T-cell (primary cell): ENCODE measurements at regions not wholly inside any gene's neighbourhood (a gene's known extent, or its start where the extent isn't known, plus 50 kb on each side); places are given as distances from the start of the nearest gene placed in this dataset.

Source experiments
- ATAC-seq, 4 experiments: fragments of 200-7000 bp in 3 of 4; fragments of 150-1000 bp in 1 of 4; cut with Tn5 transposase; replicated peaks in 1 of 4; 1 replicate in 3 of 4; 2 replicates in 1 of 4; pipeline ENCODE4 v1.10.0; 2021; ENCODE audit warnings: moderate library complexity in 3 of 4, mild to moderate bottlenecking in 2 of 4, moderate number of reproducible peaks in 1 of 4
- CTCF ChIA-PET, 2 donors: fragments of 300-600 bp; sonication (Branson Sonifier 250); formaldehyde crosslinking; loops; one replicate each; lab custom pipeline; 2022; ENCODE audit warnings: antibody characterized with exemption in 2 of 2; lab: Charles Lee
- POLR2A ChIA-PET, 2 donors: fragments of 300-600 bp; sonication (Branson Sonifier 250); formaldehyde crosslinking; loops; one replicate each; lab custom pipeline; 2022; ENCODE audit warnings: antibody characterized with exemption in 2 of 2; lab: Charles Lee
- DNase-seq, 35 experiments: peaks; one replicate each; pipeline versions ENCODE4 v3.0.0 to v3.0.0-alpha.2; 2013 to 2023
- H3K27ac ChIP-seq: one replicate; pipeline ENCODE4 v1.5.1; 2013; ENCODE audit warnings: low read length
- H3K27me3 ChIP-seq, 2 experiments: replicated peaks in 1 of 2; 1 replicate in 1 of 2; 2 replicates in 1 of 2; pipeline versions ENCODE4 v1.6.1 to v1.7.0; 2013; ENCODE audit warnings: low read length in 1 of 2, mixed read lengths in 1 of 2; ENCODE audit not compliant: control insufficient read depth in 2 of 2, insufficient read depth in 2 of 2; ENCODE audit errors: extremely low read depth in 1 of 2
- H3K36me3 ChIP-seq, 2 donors: 1 replicate in 1 of 2; 2 replicates in 1 of 2; pipeline versions ENCODE4 v1.6.1 to v1.7.0; 2013; ENCODE audit warnings: low read length in 1 of 2; ENCODE audit not compliant: control insufficient read depth in 2 of 2, insufficient read depth in 1 of 2; ENCODE audit errors: extremely low read depth in 1 of 2
- H3K4me1 ChIP-seq, 2 experiments: 1 replicate in 1 of 2; 2 replicates in 1 of 2; pipeline versions ENCODE4 v1.6.1 to v1.7.0; 2013; ENCODE audit warnings: low read length in 2 of 2, mixed read lengths in 1 of 2; ENCODE audit not compliant: insufficient read depth in 2 of 2, control insufficient read depth in 1 of 2; ENCODE audit errors: extremely low read depth in 1 of 2
- H3K4me3 ChIP-seq, 2 donors: 1 replicate in 1 of 2; 2 replicates in 1 of 2; pipeline versions ENCODE4 v1.5.1 to v1.7.0; 2013; ENCODE audit warnings: mild to moderate bottlenecking in 2 of 2, low read length in 1 of 2, moderate library complexity in 1 of 2; ENCODE audit not compliant: control insufficient read depth in 1 of 2; ENCODE audit errors: extremely low read depth in 1 of 2
- H3K9me3 ChIP-seq: 2 replicates; pipeline ENCODE4 v1.7.0; 2013
- H3K27ac Mint-ChIP-seq, 2 donors: one replicate each; pipeline ENCODE4 v1.8.0; 2020 to 2021; ENCODE audit warnings: mild to moderate bottlenecking in 2 of 2, mixed read lengths in 2 of 2
- H3K27me3 Mint-ChIP-seq, 2 donors: one replicate each; pipeline ENCODE4 v1.8.0; 2021 to 2022; ENCODE audit warnings: mixed read lengths in 2 of 2
- H3K36me3 Mint-ChIP-seq: one replicate; pipeline ENCODE4 v1.8.0; 2021; ENCODE audit warnings: mixed read lengths
- H3K4me1 Mint-ChIP-seq, 3 donors: one replicate each; pipeline ENCODE4 v1.8.0; 2020 to 2022; ENCODE audit warnings: mixed read lengths in 3 of 3, mild to moderate bottlenecking in 1 of 3
- H3K4me3 Mint-ChIP-seq, 3 donors: one replicate each; pipeline ENCODE4 v1.8.0; 2020 to 2022; ENCODE audit warnings: mild to moderate bottlenecking in 3 of 3, mixed read lengths in 3 of 3, moderate library complexity in 3 of 3
- H3K9me3 Mint-ChIP-seq, 3 donors: one replicate each; pipeline ENCODE4 v1.8.0; 2020 to 2022; ENCODE audit warnings: mixed read lengths in 3 of 3
- WGBS: methylation state at CpG from one replicate; pipeline ENCODE4 v1.1.5; 2013; ENCODE audit warnings: missing lambda C conversion rate; ENCODE audit not compliant: insufficient coverage; 5-methylcytosine and 5-hydroxymethylcytosine counted together

GRCh38 chr13:64471916-64472315, 2758.2 kb downstream of the PCDH9 start:
- ATAC-seq (no peak), DNase-seq (no peak)
- H3K9me3 ChIP-seq, result no peaks in the 10 kb centered on the region
- Mint-ChIP-seq H3K9me3 (peaks cover 3 to 15% (median 8%) of the 10 kb centered on the region in 3 donors), H3K4me3 (no peak overlapping the region), H3K27ac (no peak overlapping the region), H3K27me3 (no peaks in the 10 kb centered on the region), H3K36me3 (no peaks in the 10 kb centered on the region), H3K4me1 (no peaks in the 10 kb centered on the region)
- H3K27ac ChIP-seq, result no peak overlapping the region
- no peaks in the 10 kb centered on the region for H3K4me1 ChIP-seq
- no peak overlapping the region for H3K4me3 ChIP-seq
- no peaks in the 10 kb centered on the region for H3K36me3 ChIP-seq
- WGBS, result no CpG with 5 or more reads among the region's 2 CpGs
- ChIA-PET CTCF (no interaction called here), POLR2A (interaction anchor here in 1 of 2 donors (0.6 kb wide), 1 partner anchor 771 kb away, joined by 3 read pairs; no protein-coding TSS in a partner anchor)
- no peaks in the 10 kb centered on the region for H3K27me3 ChIP-seq

- Histone ChIP-seq H3K36me3 (no peaks in the 10 kb centered on the region), H3K4me1 (no peaks in the 10 kb centered on the region), H3K27ac (no peak overlapping the region), H3K27me3 (no peaks in the 10 kb centered on the region), H3K4me3 (no peak overlapping the region), H3K9me3 (no peaks in the 10 kb centered on the region)
- ATAC-seq (no peak), DNase-seq (no peak)
- Mint-ChIP-seq H3K4me1 (no peaks in the 10 kb centered on the region), H3K27ac (no peak overlapping the region), H3K4me3 (no peak overlapping the region), H3K9me3 (peaks cover 3 to 10% (median 4%) of the 10 kb centered on the region in 3 donors), H3K36me3 (no peaks in the 10 kb centered on the region), H3K27me3 (no peaks in the 10 kb centered on the region)
- ChIA-PET CTCF (no interaction called here), POLR2A (no interaction called here)
- no CpG with 5 or more reads among the region's 1 CpG for WGBS
These were observed 2759.4 kb downstream of the PCDH9 start for GRCh38 chr13:64470751-64471150.

GRCh38 chr13:64459778-64460177, 2770.4 kb downstream of the PCDH9 start:
- ATAC-seq, result no peak
- POLR2A ChIA-PET, result no interaction called here

GRCh38 chr13:64457976-64458375, 2772.2 kb downstream of the PCDH9 start:
- H3K9me3 Mint-ChIP-seq, result peaks cover 8 to 9% (median 8%) of the 10 kb centered on the region in 3 donors
- H3K27me3 Mint-ChIP-seq, result no peaks in the 10 kb centered on the region
- DNase-seq, result no peak
- Histone ChIP-seq H3K27me3 (no peaks in the 10 kb centered on the region), H3K36me3 (no peaks in the 10 kb centered on the region), H3K27ac (no peak overlapping the region), H3K4me1 (no peaks in the 10 kb centered on the region), H3K4me3 (no peak overlapping the region), H3K9me3 (no peaks in the 10 kb centered on the region)
- H3K4me1 Mint-ChIP-seq, result no peaks in the 10 kb centered on the region
- no peaks in the 10 kb centered on the region for H3K36me3 Mint-ChIP-seq
- H3K4me3 Mint-ChIP-seq, result no peak overlapping the region
- no peak overlapping the region for H3K27ac Mint-ChIP-seq
- POLR2A ChIA-PET, result no interaction called here
- CTCF ChIA-PET, result no interaction called here
- ATAC-seq, result no peak

More at GRCh38 chr13:64459778-64460177, 2770.4 kb downstream of the PCDH9 start:
- Mint-ChIP-seq H3K9me3 (peaks cover 4 to 9% (median 6%) of the 10 kb centered on the region in 3 donors), H3K27me3 (no peaks in the 10 kb centered on the region), H3K36me3 (no peaks in the 10 kb centered on the region), H3K27ac (no peak overlapping the region), H3K4me3 (no peak overlapping the region), H3K4me1 (no peaks in the 10 kb centered on the region)
- Histone ChIP-seq H3K36me3 (no peaks in the 10 kb centered on the region), H3K4me1 (no peaks in the 10 kb centered on the region), H3K27me3 (no peaks in the 10 kb centered on the region), H3K27ac (no peak overlapping the region), H3K4me3 (no peak overlapping the region), H3K9me3 (no peaks in the 10 kb centered on the region)
- DNase-seq, result no peak
- WGBS, result no CpG with 5 or more reads among the region's 3 CpGs
- CTCF ChIA-PET, result no interaction called here

GRCh38 chr13:64455124-64455523, 2775.0 kb downstream of the PCDH9 start:
- Histone ChIP-seq H3K27me3 (no peaks in the 10 kb centered on the region), H3K9me3 (no peaks in the 10 kb centered on the region), H3K4me3 (no peak overlapping the region), H3K36me3 (no peaks in the 10 kb centered on the region), H3K4me1 (no peaks in the 10 kb centered on the region), H3K27ac (no peak overlapping the region)
- WGBS, result no CpG with 5 or more reads among the region's 2 CpGs
- no peak overlapping the region for H3K27ac Mint-ChIP-seq
- no peak for ATAC-seq
- no peak overlapping the region for H3K4me3 Mint-ChIP-seq
- no peaks in the 10 kb centered on the region for H3K27me3 Mint-ChIP-seq
- ChIA-PET POLR2A (no interaction called here), CTCF (no interaction called here)
- no peaks in the 10 kb centered on the region for H3K4me1 Mint-ChIP-seq
- H3K36me3 Mint-ChIP-seq, result no peaks in the 10 kb centered on the region
- no peak for DNase-seq
- peaks cover 7 to 12% (median 8%) of the 10 kb centered on the region in 3 donors for H3K9me3 Mint-ChIP-seq

GRCh38 chr13:64453831-64454230, 2776.3 kb downstream of the PCDH9 start:
- no peaks in the 10 kb centered on the region for H3K27me3 Mint-ChIP-seq
- H3K4me3 ChIP-seq, result no peak overlapping the region
- H3K36me3 ChIP-seq, result no peaks in the 10 kb centered on the region
- WGBS, result no CpG with 5 or more reads among the region's 4 CpGs
- no peak for ATAC-seq
- ChIA-PET POLR2A (no interaction called here), CTCF (no interaction called here)
- no peaks in the 10 kb centered on the region for H3K36me3 Mint-ChIP-seq
- no peaks in the 10 kb centered on the region for H3K4me1 Mint-ChIP-seq
- H3K27me3 ChIP-seq, result no peaks in the 10 kb centered on the region
- H3K27ac ChIP-seq, result no peak overlapping the region
- H3K4me3 Mint-ChIP-seq, result no peak overlapping the region
- no peak overlapping the region for H3K27ac Mint-ChIP-seq
- no peaks in the 10 kb centered on the region for H3K9me3 ChIP-seq
- H3K4me1 ChIP-seq, result no peaks in the 10 kb centered on the region
- no peak for DNase-seq
- peaks cover 2 to 8% (median 4%) of the 10 kb centered on the region in 3 donors for H3K9me3 Mint-ChIP-seq

- Histone ChIP-seq H3K9me3 (no peaks in the 10 kb centered on the region), H3K27me3 (no peaks in the 10 kb centered on the region), H3K4me1 (no peaks in the 10 kb centered on the region), H3K27ac (no peak overlapping the region), H3K4me3 (no peak overlapping the region), H3K36me3 (no peaks in the 10 kb centered on the region)
- DNase-seq (no peak), ATAC-seq (no peak)
- Mint-ChIP-seq H3K4me3 (no peak overlapping the region), H3K9me3 (peaks cover 3 to 19% (median 14%) of the 10 kb centered on the region in 3 donors), H3K27ac (no peak overlapping the region), H3K4me1 (no peaks in the 10 kb centered on the region), H3K27me3 (no peaks in the 10 kb centered on the region), H3K36me3 (no peaks in the 10 kb centered on the region)
- POLR2A ChIA-PET, result no interaction called here
- CTCF ChIA-PET, result no interaction called here
- WGBS, result no CpG with 5 or more reads among the region's 2 CpGs
These were observed 2783.8 kb downstream of the PCDH9 start for GRCh38 chr13:64446372-64446771.
